NCI-H1930 (cell line): ENCODE measurements at regions not wholly inside any gene's neighbourhood (a gene's known extent, or its start where the extent isn't known, plus 50 kb on each side); places are given as distances from the start of the nearest gene placed in this dataset.
"Not testable (repeated sequence)": the region's sequence is repeated elsewhere in the genome, so short reads cannot be mapped to it uniquely, and the experiment has no call there.

ENCODE experiments used
- DNase-seq, 2 experiments: peaks; one replicate each; lab custom pipeline; 2025; lab: John Stamatoyannopoulos, UW

GRCh38 chr2:125364192-125364983 is 1291.6 kb upstream of the GYPC start:
- DNase-seq, result no peak

DNA sequence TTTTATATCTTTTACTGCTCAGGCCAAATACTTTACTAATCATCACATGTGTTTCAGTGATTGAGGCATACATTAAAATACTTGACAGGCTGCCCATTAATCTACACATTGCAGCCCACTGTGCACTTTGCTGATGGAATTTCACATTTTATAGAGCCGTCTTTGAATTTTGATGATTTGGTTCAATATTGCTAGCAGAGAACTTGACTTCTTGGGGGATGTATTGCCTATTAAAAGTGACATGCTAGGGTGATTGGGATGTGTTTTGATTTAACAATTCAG is 1291.0 kb upstream of the GYPC start:
- DNase-seq, result no peak

DNA sequence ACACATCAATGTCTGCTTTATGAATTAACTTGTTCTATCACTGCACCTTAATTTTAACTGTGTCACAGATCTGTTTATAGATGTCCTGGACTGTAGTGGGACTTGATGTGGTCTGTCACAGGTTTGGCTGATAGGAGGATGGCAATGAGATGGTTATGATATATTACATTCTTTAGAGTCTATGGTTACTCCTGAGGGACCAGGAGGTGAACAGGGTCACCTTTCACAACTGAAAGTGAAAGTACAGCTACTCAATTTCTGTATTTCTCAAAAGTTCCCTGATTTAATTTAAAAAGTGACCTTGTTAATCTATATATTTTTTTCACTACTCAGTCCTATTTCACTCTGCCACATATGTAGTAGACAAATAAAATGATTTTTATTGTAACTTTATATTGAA is 1284.1 kb upstream of the GYPC start:
- no peak for DNase-seq

DNA sequence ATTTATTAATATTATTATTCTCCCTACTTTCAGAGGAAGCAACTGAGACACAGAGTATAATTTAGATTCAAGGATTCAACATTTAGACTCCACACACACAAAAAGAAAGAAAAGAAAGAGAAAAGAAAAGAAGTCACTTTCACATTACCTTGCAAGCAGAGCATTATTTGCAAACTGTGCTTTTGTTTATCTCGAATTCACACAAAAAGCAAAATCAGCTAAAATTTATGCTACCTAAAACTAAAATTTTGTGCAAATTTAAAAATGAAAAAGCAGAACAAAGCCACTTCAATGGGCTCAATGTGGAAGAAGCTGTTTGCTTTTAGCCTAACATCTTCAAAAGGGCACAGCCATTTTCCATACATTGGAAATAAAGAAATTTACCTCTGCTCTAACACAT is 1282.7 kb upstream of the GYPC start:
- no peak for DNase-seq

DNA sequence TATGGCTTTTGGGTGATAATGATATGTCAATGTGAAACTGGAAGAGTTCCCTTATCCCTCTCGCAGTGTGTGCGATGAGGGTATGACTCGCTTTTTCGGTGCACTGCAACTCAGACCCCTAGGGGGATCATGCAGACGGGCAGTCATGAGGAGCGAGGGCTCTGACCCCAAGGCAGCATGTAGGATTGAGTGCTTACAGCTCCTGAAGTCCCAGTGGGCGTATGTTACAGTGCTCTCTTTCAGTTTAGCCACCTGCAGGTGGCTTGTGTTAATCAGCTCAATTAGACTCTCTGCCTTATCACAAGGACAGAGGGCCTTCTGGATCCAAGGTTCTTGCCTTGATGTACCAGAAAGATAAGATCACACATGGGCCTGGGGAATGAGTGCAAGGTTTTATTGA is 1269.9 kb upstream of the GYPC start:
- DNase-seq, result no peak

DNA sequence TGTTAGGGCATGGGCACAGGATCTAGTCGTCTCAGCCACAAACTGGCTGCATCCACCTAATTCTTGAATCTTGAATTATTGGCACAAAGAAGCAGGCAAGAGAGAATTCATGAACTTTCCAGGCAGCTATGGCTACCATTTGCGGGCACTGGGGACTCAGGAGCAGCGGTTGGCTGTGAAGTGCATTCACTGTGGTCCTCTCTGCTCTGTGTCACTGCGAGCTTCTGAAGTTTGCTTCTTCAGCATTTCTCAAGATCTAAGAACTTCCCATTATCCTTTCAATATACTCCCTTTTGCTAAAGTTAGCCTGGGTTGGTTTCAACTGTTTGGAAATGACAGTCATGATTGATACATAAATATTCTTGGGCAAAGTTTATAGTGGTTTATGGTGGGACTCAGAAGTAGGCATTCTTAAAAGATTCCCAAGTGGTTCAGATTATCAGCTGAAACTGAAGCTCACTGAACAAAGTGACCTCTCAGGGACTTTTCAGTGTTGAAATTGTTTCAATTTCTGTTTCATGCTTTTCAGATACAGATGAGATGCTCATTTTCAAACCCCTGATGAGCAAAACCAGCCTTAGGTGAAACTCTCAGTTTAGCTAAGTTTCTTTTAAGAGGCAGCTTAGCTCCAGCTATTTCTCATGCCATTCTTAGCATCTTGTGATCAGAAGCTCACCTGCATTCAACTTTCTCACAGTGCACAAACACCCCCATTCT is 1258.3 kb upstream of the GYPC start:
- DNase-seq, result no peak

- DNase-seq, result no peak
Measured at GRCh38 chr2:125398738-125399524, 1257.0 kb upstream of the GYPC start.

- no peak for DNase-seq
Measured at GRCh38 chr2:125405816-125406215, 1250.1 kb upstream of the GYPC start.

DNA sequence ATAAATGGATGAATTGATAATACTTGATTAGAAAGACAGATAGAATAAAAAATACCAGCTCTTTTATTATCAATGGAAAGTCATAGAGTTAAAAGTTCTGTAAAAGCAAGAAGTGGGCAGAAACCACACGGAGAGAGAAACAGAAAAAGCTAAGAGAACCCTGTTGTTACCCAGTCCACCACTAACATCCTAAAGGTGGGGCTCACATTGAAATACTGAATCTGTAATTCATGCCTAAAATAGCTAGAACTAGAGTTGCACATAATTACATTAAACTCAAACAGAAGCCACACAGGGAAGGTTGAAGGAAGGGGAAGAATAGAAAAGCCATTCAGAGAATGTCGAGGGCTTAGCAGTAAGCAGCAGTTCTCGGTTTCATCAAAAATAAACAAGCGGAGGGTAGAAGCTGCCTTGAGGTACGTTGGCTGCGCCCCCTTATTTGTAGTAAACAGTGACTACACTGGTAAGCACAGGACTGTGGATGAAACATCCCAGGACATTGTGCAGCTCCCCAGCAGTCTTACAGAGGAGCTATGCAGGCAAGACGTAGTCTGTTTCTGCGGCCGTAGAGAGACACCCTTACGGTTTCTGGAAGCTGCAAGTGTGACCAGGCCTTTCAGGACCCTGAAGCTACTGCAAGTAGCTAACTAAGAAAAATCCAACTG is 1247.0 kb upstream of the GYPC start:
- no peak for DNase-seq

- no peak for DNase-seq
Measured at GRCh38 chr2:125418483-125418882, 1237.5 kb upstream of the GYPC start.

DNA sequence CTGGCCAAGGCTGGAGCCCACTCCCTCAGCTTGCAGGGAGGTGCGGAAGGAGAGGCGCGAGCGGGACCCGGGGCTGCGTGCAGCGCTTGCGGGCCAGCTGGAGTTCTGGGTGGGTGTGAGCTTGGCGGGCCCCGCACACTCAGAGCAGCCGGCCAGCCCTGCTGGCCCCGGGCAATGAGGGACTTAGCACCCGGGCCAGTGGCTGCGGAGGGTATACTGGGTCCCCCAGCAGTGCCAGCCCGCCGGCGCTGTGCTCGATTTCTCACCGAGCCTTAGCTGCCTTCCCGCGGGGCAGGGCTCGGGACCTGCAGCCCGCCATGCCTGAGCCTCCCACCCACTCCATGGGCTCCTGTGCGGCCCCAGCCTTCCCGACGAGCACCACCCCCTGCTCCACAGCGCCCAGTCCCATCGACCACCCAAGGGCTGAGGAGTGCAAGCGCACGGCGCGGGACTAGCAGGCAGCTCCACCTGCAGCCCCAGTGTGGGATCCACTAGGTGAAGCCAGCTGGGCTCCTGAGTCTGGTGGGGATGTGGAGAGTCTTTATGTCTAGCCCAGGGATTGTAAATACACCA is 1233.7 kb upstream of the GYPC start:
- not testable (repeated sequence) for DNase-seq

GRCh38 chr2:125424266-125424785 is 1231.6 kb upstream of the GYPC start:
- no peak for DNase-seq

- DNase-seq, result no peak
Measured at GRCh38 chr2:125427721-125428315, 1228.1 kb upstream of the GYPC start.

DNA sequence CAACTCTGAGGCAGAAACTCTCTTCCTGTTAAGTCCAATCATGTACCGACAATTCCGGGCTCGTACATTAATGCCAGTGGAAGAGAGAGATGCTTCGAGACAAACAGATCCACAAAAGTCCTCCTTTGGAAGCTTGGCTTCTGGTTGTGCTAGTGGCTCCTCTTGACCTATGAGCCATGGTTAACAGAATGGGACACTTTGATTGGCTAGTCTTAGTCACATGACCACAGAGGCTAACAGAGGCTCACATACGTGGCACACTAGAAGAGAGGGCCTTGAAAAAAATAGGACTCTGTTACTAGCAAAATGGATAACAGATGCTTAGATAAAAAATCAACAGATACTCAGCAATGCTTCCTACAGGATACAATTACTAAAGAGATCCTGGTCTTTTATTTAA is 1211.9 kb upstream of the GYPC start:
- no peak for DNase-seq

GRCh38 chr2:125445495-125445894 is 1210.5 kb upstream of the GYPC start:
- DNase-seq, result no peak

GRCh38 chr2:125450092-125450491 is 1205.9 kb upstream of the GYPC start:
- DNase-seq, result no peak

GRCh38 chr2:125455110-125455509 is 1200.8 kb upstream of the GYPC start:
- no peak for DNase-seq

DNA sequence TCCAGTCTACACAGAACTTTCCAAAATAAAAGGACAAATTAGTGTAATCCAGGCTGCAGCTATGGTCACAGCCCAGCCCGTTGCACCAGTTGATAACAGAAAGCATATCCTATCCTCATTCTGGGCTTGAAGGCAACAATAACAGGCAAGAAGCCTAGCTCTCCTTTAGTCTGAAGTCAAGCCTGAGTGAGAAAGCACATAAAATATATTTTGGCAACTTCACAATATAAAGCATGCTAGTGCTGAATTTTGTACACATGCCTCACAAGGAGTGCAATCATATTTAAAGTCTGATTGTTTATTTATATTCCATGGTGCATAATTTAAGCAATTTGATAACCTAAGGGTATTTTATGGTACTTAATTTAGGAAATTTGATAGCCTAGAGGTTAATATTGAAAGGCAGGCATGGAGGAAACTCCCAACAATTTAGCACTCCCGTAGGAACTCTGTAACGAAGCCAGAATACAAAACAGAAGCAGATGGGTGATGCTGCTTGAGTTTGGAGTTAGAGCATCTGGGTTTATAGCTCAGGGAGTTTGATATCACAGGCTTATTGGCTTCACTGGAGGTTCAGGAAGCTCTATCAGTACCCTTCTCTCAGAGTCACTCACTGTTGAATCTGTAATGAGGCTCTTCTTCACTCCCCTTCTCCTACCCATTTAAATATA is 1199.1 kb upstream of the GYPC start:
- DNase-seq, result no peak

- DNase-seq, result no peak
Measured at GRCh38 chr2:125471963-125472362, 1184.0 kb upstream of the GYPC start.

DNA sequence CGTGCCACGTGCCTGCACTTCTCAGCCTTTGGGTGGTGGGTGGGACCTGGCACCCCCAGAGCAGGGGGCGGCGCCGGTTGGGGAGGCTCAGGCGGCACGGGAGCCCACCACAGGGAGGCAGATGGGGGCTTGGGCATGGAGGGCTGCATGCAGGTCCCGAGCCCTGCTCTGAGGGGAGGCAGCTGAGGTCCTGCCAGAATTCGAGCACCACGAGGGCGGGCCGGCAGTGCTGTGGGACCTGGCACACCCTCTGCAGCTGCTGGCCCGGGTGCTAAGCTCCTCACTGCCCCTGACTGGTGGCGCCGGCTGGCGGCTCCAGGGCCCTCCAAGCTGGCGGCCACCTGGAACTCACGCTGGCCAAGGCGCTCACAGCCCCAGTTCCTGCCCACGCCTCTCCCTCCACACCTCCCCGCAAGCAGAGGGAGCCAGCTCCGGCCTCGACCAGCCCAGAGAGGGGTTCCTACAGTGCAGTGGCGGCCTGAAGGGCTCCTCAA is 1176.8 kb upstream of the GYPC start:
- no peak for DNase-seq

DNA sequence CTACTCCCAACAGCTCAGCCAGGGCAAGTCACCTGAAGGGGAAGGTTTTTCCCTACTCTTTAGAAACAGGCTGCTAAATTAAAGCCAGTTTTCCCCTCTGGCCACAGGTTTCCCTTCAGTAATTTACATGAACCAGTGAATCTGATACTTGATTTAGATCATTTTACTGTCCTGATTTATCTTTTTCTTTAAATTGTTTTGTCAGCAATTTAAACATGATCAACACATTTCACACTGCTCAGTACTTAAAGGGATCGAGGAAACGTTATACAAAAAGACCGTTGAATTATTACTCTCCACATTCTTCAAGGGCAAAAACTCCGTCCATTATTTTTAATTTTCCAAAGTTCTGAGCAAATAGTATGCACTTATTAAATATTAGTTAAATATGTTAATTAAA is 1165.7 kb upstream of the GYPC start:
- DNase-seq, result no peak
